OCI-LY1 (cell line): ENCODE measurements at regions not wholly inside any gene's neighbourhood (a gene's known extent, or its start where the extent isn't known, plus 50 kb on each side); places are given as distances from the start of the nearest gene placed in this dataset.

Source experiments
- H2AFZ ChIP-seq: fragments of 200-600 bp; sonication (generic), shearing (Covaris generic); 2 replicates; pipeline ENCODE4 v1.6.0; 2014; ENCODE audit warnings: antibody characterized with exemption, mild to moderate bottlenecking, low read length
- H3F3A ChIP-seq: fragments of 200-600 bp; sonication (generic), shearing (Covaris generic); 2 replicates; pipeline ENCODE4 v1.6.0; 2014; ENCODE audit warnings: mild to moderate bottlenecking, antibody characterized with exemption, low read length, moderate library complexity; ENCODE audit not compliant: insufficient read depth
- H3K27ac ChIP-seq: fragments of 200-600 bp; sonication (generic); 2 replicates; pipeline ENCODE4 v1.5.1; 2014; ENCODE audit warnings: low read length, mixed run types, mild to moderate bottlenecking, low read depth; ENCODE audit not compliant: poor library complexity, severe bottlenecking
- H3K27me3 ChIP-seq: fragments of 200-600 bp; sonication (generic); 2 replicates; pipeline ENCODE4 v1.6.0; 2014; ENCODE audit warnings: antibody characterized with exemption, mild to moderate bottlenecking, low read length, moderate library complexity; ENCODE audit not compliant: insufficient read depth
- H3K36me3 ChIP-seq: fragments of 200-600 bp; sonication (generic); 2 replicates; pipeline ENCODE4 v1.6.1; 2014; ENCODE audit warnings: mild to moderate bottlenecking, antibody characterized with exemption, low read length, moderate library complexity, mixed read lengths; ENCODE audit not compliant: insufficient read depth
- H3K4me1 ChIP-seq: fragments of 200-600 bp; sonication (generic); 2 replicates; pipeline ENCODE4 v1.5.1; 2014; ENCODE audit warnings: mild to moderate bottlenecking, low read length, moderate library complexity; ENCODE audit not compliant: insufficient read depth, severe bottlenecking
- H3K4me2 ChIP-seq: fragments of 200-600 bp; sonication (generic), shearing (Covaris generic); 2 replicates; pipeline ENCODE4 v1.6.1; 2014; ENCODE audit warnings: low read length
- H3K4me3 ChIP-seq: fragments of 200-600 bp; sonication (generic); 2 replicates; pipeline ENCODE4 v1.5.1; 2014; ENCODE audit warnings: low read length, low read depth, mild to moderate bottlenecking, mixed read lengths; ENCODE audit not compliant: poor library complexity, severe bottlenecking
- H3K79me2 ChIP-seq: fragments of 200-600 bp; shearing (Covaris generic); 2 replicates; pipeline ENCODE4 v1.6.1; 2016; ENCODE audit warnings: mixed run types, low read length, mixed read lengths; ENCODE audit not compliant: insufficient read depth
- H3K9ac ChIP-seq: fragments of 200-600 bp; sonication (generic), shearing (Covaris generic); 2 replicates; pipeline ENCODE4 v1.6.1; 2014; ENCODE audit warnings: mild to moderate bottlenecking, low read length, mixed read lengths
- H3K9me2 ChIP-seq: fragments of 200-600 bp; sonication (generic), shearing (Covaris generic); 2 replicates; pipeline ENCODE4 v1.6.1; 2014; ENCODE audit warnings: low read depth, mild to moderate bottlenecking, low read length, mixed read lengths
- H3K9me3 ChIP-seq: fragments of 200-600 bp; shearing (Covaris generic); 2 replicates; pipeline ENCODE4 v1.6.1; 2014; ENCODE audit warnings: low read length, mixed read lengths
- H4K20me1 ChIP-seq: fragments of 200-600 bp; sonication (generic), shearing (Covaris generic); 2 replicates; pipeline ENCODE4 v1.6.0; 2016; ENCODE audit warnings: mild to moderate bottlenecking, low read length; ENCODE audit not compliant: insufficient read depth
- CTCF ChIP-seq: fragments of 200-600 bp; sonication (generic), shearing (Covaris generic); IDR thresholded peaks from 2 replicates; pipeline ENCODE4 v1.5.1; 2017; ENCODE audit warnings: mild to moderate bottlenecking, antibody characterized with exemption, low read length, moderate library complexity, mixed read lengths
- EZH2 ChIP-seq: fragments of 200-600 bp; sonication (generic), shearing (Covaris generic); IDR thresholded peaks from 2 replicates; pipeline ENCODE4 v1.8.0; 2017; ENCODE audit warnings: borderline replicate concordance, mixed run types, mild to moderate bottlenecking, antibody characterized with exemption, low read length, moderate library complexity, mixed read lengths

DNA sequence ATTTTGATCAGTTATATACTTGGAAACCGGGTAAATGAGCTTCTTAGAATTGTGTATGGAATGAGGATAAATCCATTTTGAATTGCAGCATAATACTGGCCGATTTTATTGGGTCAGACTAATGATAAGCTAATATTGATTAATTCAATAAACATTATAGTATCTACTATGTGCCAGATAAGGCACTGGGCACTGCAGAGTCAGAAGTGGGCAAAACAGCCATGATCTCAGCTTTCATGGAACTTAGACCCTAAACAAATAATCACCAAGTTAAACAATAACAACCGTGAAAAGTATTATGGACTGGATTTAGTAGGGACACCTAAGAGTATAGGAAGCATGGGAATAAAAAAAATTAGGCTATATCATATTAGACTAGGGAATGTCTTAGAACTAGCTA lies 297.0 kb upstream of the PKDCC start:
- no peaks in the 10 kb centered on the region for H3K9me3 ChIP-seq
- H3K4me1 ChIP-seq: no peaks in the 10 kb centered on the region
- no peaks in the 10 kb centered on the region for H3K36me3 ChIP-seq
- H3K79me2 ChIP-seq: no peaks in the 10 kb centered on the region
- no peak overlapping the region for H3K9ac ChIP-seq
- H3K4me2 ChIP-seq: no peak overlapping the region
- no peak overlapping the region for H3K4me3 ChIP-seq
- no peaks in the 10 kb centered on the region for H3F3A ChIP-seq
- H3K27ac ChIP-seq: no peak overlapping the region
- no peaks in the 10 kb centered on the region for H3K27me3 ChIP-seq
- no peaks in the 10 kb centered on the region for H4K20me1 ChIP-seq
- TF ChIP-seq EZH2 (no peak), CTCF (no peak)
- H3K9me2 ChIP-seq: no peaks in the 10 kb centered on the region
- H2AFZ ChIP-seq: no peak overlapping the region

GRCh38 chr2:41759880-41760279 lies 287.9 kb upstream of the PKDCC start:
- H3K27ac ChIP-seq: no peak overlapping the region
- H3K27me3 ChIP-seq: no peaks in the 10 kb centered on the region
- no peaks in the 10 kb centered on the region for H3K4me1 ChIP-seq
- no peak overlapping the region for H2AFZ ChIP-seq
- no peak overlapping the region for H3K9ac ChIP-seq
- H3K36me3 ChIP-seq: no peaks in the 10 kb centered on the region
- H3F3A ChIP-seq: no peaks in the 10 kb centered on the region
- no peak overlapping the region for H3K4me2 ChIP-seq
- H3K4me3 ChIP-seq: no peak overlapping the region
- no peaks in the 10 kb centered on the region for H4K20me1 ChIP-seq
- no peaks in the 10 kb centered on the region for H3K79me2 ChIP-seq
- TF ChIP-seq CTCF: no peak
- TF ChIP-seq EZH2: no peak
- no peaks in the 10 kb centered on the region for H3K9me3 ChIP-seq
- H3K9me2 ChIP-seq: no peaks in the 10 kb centered on the region

DNA sequence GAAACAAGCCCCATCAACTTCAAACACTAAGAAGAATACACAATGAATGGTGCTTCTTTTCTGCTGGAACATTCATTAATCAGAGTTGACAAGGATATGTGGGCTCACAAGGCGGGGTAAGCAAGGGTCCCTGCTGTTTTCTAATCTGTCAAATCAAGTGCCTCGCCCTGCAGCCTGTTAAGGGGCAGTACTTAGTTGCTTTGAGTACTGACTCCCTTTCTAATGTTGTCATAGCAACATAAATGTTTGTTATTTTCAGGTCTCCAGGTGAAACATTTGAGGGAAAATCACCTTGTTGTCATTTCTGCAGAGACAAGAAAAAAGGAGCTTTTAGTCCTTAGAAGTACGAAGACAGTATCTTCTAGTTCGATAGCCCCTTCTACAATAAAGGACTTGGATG lies 284.7 kb upstream of the PKDCC start:
- Histone ChIP-seq H4K20me1 (no peaks in the 10 kb centered on the region), H3K27me3 (no peaks in the 10 kb centered on the region), H3K4me2 (no peak overlapping the region), H3K36me3 (no peaks in the 10 kb centered on the region), H3K4me1 (no peaks in the 10 kb centered on the region), H3K9ac (no peak overlapping the region), H3F3A (no peaks in the 10 kb centered on the region), H3K27ac (no peak overlapping the region), H3K9me2 (no peaks in the 10 kb centered on the region), H3K4me3 (no peak overlapping the region), H2AFZ (no peak overlapping the region), H3K79me2 (no peaks in the 10 kb centered on the region), H3K9me3 (no peaks in the 10 kb centered on the region)
- TF ChIP-seq EZH2 (no peak), CTCF (no peak)
